ENCODE measurements at regions not wholly inside any gene's neighbourhood (a gene's known extent, or its start where the extent isn't known, plus 50 kb on each side); places are given as distances from the start of the nearest gene placed in this dataset.

GRCh38 chr3:137647179-137647578 is 116.9 kb upstream of the SOX14 start:
- TF ChIP-seq CTCF (IDR thresholded peaks at IDR 0.05; ENCODE audit: low read depth, low read length, poor library complexity, severe bottlenecking) (no peak), EZH2phosphoT487 (IDR thresholded peaks at IDR 0.05; ENCODE audit: borderline replicate concordance, low read length) (no peak)

All from DOHH2 (cell line).